GM19455 (cell line): ENCODE measurements at regions not wholly inside any gene's neighbourhood (a gene's known extent, or its start where the extent isn't known, plus 50 kb on each side); places are given as distances from the start of the nearest gene placed in this dataset.
"Not testable (repeated sequence)": the region's sequence is repeated elsewhere in the genome, so short reads cannot be mapped to it uniquely, and the experiment has no call there.

Experiments
- ATAC-seq: cut with Tn5 transposase; IDR thresholded peaks from one replicate; pipeline ENCODE4 v1.9.1; 2021; ENCODE audit not compliant: unreplicated experiment

DNA sequence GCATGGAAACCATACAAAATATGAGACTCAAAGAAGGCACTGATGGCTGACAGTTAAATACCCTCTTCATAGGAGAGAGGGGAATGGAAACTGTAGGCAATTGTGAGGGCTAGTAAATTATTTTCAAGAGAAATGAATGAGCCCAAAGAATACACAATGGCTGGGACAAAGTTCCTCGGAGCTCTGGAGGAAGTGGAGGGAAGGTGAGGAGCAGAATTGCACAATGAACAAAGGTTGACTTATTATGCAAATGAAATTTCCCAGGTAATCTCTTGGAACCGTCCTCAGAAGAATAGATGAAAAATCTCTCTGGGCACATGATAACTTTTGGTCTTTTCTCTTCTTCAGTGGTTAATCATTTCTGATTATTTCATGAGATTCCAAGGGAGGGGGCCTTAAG, 202.6 kb upstream of the VCX start:
- ATAC-seq, result no peak

- ATAC-seq, result no peak
Observed at GRCh38 chrX:7638078-7638710, 204.8 kb upstream of the VCX start.

- ATAC-seq, result no peak
Observed at GRCh38 chrX:7637066-7637465, 205.9 kb upstream of the VCX start.

GRCh38 chrX:7635604-7636003, 207.4 kb upstream of the VCX start:
- no peak for ATAC-seq

GRCh38 chrX:7620560-7620959, 222.4 kb upstream of the VCX start:
- ATAC-seq, result no peak

- ATAC-seq, result no peak
Observed at GRCh38 chrX:7617994-7618393, 225.0 kb upstream of the VCX start.

- ATAC-seq, result no peak
Observed at GRCh38 chrX:7614616-7615015, 228.4 kb upstream of the VCX start.

DNA sequence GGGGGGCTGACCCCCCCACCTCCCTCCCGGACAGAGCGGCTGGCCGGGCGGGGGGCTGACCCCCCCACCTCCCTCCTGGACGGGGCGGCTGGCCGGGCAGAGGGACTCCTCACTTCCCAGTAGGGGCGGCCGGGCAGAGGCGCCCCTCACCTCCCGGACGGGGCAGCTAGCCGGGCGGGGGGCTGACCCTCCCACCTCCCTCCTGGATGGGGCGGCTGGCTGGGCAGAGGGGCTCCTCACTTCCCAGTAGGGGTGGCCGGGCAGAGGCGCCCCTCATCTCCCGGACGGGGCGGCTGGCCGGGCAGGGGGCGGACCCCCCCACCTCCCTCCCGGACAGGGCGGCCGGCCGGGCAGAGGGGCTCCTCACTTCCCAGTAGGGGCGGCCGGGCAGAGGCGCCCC, 234.3 kb upstream of the VCX start:
- ATAC-seq, result not testable (repeated sequence)

- ATAC-seq, result no peak
Observed at GRCh38 chrX:7606039-7606652, 236.8 kb upstream of the VCX start.

- no peak for ATAC-seq
Observed at GRCh38 chrX:7603387-7603786, 239.6 kb upstream of the VCX start.

- ATAC-seq, result no peak
Observed at GRCh38 chrX:7596822-7597221, 246.1 kb upstream of the VCX start.

DNA sequence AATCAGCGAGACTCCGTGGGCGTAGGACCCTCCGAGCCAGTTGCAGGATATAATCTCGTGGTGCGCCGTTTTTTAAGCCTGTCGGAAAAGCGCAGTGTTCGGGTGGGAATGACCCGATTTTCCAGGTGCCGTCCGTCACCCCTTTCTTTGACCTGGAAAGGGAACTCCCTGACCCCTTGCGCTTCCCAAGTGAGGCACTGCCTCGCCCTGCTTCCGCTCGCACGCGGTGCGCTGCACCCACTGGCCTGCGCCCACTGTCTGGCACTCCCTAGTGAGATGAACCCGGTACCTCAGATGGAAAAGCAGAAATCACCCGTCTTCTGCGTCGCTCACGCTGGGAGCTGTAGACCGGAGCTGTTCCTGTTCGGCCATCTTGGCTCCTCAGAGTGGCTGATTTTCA, 249.6 kb upstream of the VCX start:
- ATAC-seq, result not testable (repeated sequence)

DNA sequence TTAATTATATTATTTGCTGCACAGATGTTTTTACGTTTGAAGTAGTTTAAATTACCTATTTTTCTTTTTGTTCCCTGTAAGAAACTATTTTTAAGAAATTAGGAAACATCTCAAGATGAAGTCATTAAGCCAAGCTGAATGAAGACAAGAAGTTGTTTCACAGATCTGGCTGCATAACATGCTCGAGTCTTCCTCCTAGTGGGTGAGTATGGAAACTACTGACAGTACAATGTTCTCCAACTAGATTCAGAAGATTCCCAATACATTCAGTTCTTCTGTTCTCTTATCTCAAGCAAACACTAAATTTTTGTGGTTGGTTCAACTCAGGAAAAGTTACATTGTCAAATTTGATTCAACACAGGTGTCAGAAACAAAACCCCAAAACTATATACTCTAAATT, 256.8 kb upstream of the VCX start:
- ATAC-seq, result no peak

GRCh38 chrX:7582191-7582590, 260.8 kb upstream of the VCX start:
- ATAC-seq, result no peak

DNA sequence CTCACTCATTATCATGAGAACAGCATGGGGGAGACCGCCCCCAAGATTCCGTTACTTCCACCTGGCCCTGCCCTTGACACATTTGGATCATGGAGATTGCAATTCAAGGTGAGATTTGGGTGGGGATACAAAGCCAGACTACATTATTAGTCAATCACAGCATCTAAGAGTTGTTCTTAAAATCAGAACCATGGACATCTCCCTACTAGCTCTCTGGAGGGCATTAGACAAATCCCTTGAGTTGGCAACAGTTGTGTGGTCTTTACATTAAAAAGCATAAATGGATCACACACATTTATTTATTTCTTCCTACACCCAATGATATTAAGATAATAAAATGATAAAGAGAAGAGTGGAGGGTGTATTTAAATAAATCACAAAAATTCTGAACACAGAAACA, 262.8 kb upstream of the VCX start:
- no peak for ATAC-seq

- no peak for ATAC-seq
Observed at GRCh38 chrX:7574325-7574724, 268.6 kb upstream of the VCX start.

DNA sequence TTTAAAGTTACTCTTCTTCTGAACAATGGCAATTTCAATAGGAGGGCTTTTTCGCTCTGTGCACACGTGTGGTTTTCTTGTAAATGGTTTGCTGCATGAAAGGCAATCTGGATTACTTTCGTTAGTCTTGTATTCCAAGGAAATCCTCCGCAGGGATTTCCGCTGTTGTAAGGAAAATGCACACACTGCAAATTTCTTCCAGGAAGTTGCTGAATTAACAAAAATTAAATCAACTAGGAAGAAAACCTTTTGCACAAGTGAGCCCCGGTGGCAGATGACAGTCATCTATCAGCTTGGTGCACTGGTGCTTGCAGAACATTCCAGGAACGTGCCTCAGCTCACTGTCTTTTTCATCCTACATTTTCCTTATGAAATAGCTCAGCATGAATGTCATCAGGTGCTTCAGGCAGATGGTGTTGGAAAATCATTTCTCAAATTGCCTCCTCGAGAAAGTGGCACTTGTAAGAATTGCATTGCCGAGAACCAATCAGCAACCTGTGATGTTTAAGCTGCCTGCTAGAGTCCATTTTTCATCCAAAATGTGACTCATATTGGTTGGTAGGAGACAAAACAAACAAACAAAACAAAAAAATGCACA, 272.4 kb upstream of the VCX start:
- ATAC-seq, result no peak

DNA sequence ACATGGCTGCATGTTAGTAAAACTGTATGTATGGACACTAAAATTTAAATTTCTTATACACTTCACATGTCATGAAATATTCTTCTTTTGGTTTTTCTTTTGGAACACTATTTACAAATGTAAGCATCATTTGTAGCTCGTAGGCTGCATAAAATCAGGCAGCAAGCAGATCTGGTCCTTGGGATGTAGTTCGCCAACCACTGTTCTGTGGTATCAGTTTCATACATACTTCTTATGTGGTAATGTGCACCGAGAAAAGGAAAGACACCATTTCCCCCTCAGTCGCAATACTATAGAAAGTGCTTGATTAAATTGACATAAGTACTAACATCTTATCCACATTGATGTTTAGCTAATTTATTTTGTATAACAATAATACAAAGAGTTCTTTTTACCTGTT, 274.4 kb upstream of the VCX start:
- no peak for ATAC-seq

DNA sequence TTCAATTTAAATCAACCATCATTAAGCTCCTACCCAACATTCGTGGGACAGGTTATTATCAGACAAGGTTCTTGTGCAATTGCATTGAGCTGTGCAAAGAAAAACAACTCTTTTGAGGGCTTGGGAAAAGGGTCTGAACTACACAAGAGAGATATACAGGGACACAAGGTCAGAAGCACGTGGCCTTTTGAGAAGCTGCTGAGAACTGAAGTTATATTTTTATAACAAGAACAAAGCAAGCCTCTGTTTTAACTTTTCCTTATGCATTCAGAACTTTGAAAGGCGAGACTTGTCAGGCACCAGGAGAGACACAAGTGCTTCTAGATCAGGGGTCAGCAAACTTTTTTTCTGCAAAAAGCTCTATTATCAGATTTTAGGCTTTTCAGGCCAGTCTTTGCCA, 274.8 kb upstream of the VCX start:
- no peak for ATAC-seq

DNA sequence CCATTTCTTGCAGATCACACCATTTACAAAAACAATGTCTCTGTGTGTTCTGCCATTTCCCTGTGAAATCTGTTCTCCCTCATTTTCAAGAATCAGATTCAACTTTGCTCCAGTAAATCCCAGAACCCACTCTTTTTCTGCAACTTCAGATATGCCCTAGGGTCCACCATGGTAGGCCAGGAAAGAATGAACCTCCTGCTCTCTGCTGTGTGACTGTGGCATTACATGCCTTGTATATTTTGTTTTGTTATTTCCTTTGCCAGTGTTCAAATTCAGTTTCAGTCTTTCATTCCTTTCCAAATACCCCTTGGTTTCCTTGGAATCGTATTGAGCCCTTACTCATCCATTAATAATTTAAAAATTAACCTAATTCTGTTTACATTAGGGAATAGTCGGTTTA, 290.2 kb upstream of the VCX start:
- ATAC-seq, result no peak

GRCh38 chrX:7546551-7547080, 296.4 kb upstream of the VCX start:
- ATAC-seq, result no peak

DNA sequence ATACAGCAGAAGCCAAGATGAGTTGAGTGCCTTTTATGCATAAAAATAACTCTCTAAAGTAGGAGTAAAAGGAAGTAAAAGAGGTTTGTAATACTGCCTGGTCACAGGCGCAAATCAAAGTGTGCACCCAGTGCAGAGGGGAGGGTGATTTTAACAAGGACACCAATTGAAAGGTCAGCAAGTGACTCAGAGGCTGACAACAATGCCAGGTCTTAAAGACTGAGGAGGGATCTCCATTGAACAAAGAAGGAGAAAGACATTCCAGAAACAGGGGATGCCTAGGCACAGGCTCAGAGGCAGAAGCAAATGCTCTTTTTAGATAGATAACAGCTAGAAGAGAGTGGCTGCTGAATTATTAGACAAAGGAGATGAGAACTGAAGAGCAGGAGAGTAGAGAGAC, 297.4 kb upstream of the VCX start:
- ATAC-seq, result no peak
